Thyroid gland (tissue), 4 donors: ENCODE measurements at regions not wholly inside any gene's neighbourhood (a gene's known extent, or its start where the extent isn't known, plus 50 kb on each side); places are given as distances from the start of the nearest gene placed in this dataset.

ENCODE experiments used
- CTCF ChIP-seq, 6 experiments: fragments of 200-600 bp in 3 of 6; fragments of 450-650 bp in 3 of 6; sonication (generic) in 3 of 6; IDR thresholded peaks; one replicate each; pipeline ENCODE4 v1.5.1; 2016 to 2019; ENCODE audit warnings: antibody characterized with exemption in 6 of 6, mild to moderate bottlenecking in 2 of 6, inconsistent platforms in 1 of 6, moderate library complexity in 1 of 6
- POLR2A ChIP-seq, 2 donors: fragments of 450-650 bp; IDR thresholded peaks; one replicate each; pipeline ENCODE4 v1.6.1; 2017; ENCODE audit warnings: antibody characterized with exemption in 2 of 2, mild to moderate bottlenecking in 2 of 2, moderate library complexity in 1 of 2

DNA sequence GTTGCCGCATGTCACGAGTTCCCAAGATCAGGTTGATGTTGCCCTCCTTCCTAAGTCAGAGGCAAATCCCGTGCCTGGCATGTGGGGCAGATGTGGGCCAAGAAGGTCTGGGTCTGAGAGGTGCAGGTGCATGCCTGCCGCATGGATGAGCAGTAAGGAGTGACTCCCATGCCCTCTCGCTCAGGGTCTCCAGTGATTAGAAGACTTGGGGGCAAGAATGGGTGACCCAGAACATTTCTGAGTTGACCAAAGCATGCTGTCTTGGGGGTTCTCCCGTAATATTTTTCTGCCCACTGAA lies 120.6 kb upstream of the HDAC4 start:
- TF ChIP-seq CTCF (IDR thresholded peaks at IDR 0.05) (no peak), POLR2A (IDR thresholded peaks at IDR 0.05) (no peak)
